ENCODE measurements at regions not wholly inside any gene's neighbourhood (a gene's known extent, or its start where the extent isn't known, plus 50 kb on each side); places are given as distances from the start of the nearest gene placed in this dataset.

DNA sequence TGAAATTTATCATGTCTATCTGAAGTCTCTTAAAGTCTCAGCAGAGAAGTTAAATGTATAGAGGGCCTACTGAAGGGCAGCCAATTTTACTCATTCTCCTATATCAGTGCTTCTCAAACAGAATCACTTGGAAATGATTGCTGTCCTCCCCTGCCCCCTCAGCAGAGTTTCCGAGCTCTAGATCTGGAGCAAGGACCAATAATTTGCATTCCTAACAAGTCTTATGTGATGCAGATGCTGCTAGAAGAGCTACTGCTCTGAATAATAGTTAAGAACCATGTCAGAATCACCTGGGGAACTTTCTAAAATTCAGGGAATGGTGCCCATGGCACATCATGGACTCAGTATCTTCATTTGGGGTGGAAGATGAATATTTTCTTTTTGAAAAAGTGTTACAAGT is 105.6 kb upstream of the EPHA4 start:
- no peak for DNase-seq (ENCODE audit: low spot score)

DNA sequence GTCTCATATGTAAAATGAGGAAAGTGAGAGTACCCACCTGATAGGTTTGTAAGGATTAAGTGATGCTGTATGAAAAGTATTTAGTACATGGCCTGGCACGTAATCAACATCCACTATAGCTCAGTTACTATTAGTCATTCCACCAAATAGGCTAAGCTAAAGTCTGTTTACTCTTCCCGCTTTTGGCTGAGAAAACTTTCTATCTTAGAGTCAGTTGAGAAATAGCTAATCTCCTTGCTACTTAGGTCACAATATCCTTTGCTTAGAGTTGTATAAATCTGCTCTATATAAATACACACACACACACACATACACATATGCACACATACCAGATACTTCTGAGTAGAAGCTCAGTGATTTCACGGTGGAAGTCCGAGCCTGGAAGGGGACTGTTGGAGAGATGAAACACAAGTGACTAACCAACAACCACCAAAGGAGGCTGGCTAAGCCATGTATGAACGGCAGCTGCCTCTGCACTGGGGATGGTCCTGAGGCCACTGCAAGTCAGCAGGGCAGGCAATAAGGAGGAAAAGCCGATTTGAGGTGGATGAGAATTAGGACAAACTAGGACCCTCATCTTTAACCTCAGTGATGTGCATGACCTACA is 104.6 kb upstream of the EPHA4 start:
- no peak for DNase-seq (ENCODE audit: low spot score)

GRCh38 chr2:221675201-221675908 is 103.3 kb upstream of the EPHA4 start:
- DNase-seq (ENCODE audit: low spot score) = no peak

DNA sequence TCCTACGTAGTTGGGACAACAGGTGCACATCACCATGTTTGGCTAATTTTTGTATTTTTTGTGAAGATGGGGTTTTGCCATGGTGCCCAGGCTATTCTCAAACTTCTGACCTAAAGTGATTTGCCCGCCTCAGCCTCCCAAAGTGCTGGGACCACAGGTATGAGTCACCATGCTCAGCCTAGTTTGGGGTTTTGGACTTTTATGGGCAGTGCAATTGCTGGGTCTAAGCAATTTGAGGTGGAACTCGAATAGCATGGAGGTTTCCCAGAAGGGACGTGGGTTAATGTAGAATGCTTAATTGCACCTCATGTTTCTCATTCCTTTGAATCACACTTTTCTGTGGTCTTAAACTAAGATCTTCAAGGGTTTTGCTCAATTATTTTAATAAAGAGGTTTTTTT is 102.3 kb upstream of the EPHA4 start:
- DNase-seq (ENCODE audit: low spot score) = no peak

DNA sequence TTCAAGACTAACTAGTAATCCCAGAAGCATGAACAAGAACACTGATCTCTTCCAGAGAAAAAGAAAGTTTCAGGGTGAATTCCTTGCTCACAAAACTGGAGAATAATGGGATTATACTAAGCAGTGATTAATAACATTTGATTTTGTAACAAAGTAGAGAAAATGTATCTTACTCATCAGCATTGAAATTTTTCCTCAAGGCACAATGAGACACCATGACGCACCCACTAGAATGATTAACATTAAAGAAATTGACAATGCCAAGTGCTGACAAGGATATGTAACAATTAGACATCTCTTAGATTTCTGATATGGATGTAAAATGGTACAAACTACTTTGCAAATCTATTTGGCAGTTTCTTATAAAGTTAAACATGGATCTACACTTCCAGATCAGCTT is 101.1 kb upstream of the EPHA4 start:
- no peak for DNase-seq (ENCODE audit: low spot score)

DNA sequence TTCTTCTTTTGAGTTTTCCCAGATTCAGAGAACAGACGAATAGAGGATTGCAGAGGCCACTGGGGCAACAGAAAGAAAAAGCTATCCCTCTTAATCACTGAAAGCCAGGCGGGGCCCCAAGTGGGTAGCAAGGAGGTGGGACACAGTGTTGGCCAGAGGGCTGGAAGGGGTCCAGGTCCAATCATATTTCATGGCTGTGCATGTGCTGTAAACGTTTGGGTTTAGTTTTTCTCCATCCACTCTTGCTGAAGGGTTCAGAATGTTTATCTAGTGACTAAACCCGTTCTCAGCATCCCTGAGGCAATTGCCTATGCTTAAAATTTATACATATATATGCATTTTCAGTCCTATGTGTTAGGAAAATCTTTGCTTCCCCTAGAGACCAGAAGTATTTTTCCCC is 99.4 kb upstream of the EPHA4 start:
- DNase-seq (ENCODE audit: low spot score) = no peak

GRCh38 chr2:221662689-221663391 is 90.7 kb upstream of the EPHA4 start:
- no peak for DNase-seq (ENCODE audit: low spot score)

DNA sequence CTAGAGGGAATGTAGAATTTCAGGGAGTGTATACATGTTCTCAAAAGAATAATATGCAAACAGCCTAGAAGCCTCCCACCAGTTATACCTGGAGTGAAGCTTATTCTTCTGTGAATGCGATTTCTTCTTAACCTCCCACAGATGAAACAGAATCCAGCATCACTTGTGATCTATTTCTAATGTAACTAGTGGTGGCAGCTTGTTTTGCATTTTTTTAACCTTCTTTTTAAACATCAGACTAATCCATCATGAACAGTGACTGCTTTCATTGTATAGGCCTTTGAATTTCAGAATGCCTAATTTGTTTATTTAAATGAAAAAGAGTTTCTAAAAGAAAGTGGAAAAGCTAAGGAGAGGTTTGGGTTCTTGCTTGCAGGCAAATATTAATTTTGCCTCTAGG is 85.7 kb upstream of the EPHA4 start:
- DNase-seq (ENCODE audit: low spot score) = no peak

- DNase-seq (ENCODE audit: low spot score) = no peak
These were observed 83.2 kb upstream of the EPHA4 start for GRCh38 chr2:221655300-221655699.

DNA sequence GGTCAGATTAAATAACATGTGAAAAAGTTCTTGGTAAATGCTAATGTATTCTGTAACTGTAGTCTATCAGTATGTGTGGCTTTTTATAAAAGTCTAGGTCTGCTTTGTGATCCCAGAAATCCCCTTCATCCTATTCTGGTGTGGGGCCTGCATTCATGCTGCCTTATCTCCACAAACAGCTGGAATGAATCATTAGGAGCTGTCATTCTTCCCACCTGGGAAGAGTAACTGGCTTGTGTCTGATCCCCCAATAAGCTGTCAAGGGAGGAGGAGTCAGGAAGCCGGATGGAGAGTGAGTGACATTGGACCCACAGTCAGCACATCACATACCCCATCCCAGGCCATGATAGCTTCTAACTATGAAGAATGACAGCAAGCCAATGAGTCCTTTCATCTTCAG is 81.1 kb upstream of the EPHA4 start:
- no peak for DNase-seq (ENCODE audit: low spot score)

GRCh38 chr2:221649051-221649775 is 77.1 kb upstream of the EPHA4 start:
- no peak for DNase-seq (ENCODE audit: low spot score)

- no peak for DNase-seq (ENCODE audit: low spot score)
These were observed 70.3 kb upstream of the EPHA4 start for GRCh38 chr2:221642447-221642846.

DNA sequence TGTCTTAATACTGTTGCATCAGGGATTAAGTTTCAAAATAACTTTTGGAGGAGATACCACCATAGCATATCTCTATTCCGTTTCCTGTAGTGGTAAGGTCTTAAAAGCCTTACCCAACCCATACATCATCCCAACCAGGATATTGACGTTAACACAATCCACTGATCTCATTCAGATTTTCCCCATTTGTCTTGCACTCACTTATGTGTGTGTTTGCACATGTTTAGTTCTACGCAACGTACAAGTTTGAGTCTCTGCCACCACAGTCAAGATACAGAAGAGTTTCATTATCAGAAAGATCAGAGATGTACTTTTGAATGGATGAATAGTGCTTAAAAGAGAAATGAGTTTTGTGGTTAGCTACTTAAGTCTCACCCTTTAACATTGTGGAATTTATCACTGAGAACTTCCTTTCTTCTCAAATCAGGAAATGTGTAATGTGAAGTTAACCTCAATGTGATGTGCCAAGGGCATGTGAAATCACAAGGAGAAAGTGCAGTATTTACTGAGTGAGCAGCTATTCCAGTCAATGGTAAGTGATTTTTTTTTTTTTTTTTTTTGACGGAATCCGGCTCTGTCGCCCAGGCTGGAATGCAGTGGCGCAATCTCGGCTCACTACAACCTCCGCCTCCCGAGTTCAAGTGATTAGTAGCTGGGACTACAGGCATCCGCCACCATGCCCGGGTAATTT is 69.2 kb upstream of the EPHA4 start:
- DNase-seq (ENCODE audit: low spot score) = no peak

DNA sequence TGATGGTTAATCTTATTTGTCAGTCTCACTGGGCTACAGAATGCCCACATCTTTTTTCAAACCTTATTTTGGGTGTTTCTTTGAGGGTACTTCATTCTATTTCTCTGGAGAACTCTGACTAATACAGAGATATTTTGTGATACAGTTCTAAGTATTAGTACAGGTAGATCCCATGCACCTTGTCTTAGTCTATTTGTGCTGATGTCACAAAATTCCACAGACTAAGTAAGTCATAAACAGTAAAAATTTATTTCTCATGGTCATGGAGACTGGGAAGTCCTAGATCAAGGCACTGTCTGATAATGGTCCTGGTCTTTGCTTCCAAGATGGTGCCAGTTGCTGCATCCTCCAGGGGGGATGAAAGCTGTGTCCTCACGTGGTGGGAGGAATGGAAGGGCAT is 68.6 kb upstream of the EPHA4 start:
- DNase-seq (ENCODE audit: low spot score) = no peak

DNA sequence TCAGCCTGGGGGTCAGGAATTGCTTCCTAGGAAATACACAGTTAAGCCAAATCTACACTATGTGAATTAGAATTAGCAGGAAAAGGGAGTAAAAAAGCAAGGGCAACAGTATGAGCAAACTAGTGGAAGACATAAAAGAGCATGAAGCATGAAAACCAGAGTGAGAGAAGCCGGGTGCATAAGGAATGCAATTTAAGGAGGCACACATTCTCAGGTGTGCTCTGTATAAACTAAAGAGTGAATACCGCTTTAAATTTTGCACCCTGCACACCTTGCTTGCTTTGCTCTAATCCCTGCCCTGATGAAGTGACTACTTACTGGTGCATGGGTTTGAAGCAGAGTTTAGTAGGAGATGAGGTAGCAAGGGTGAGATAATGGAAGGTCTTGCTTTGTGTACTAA is 65.7 kb upstream of the EPHA4 start:
- DNase-seq (ENCODE audit: low spot score) = no peak

DNA sequence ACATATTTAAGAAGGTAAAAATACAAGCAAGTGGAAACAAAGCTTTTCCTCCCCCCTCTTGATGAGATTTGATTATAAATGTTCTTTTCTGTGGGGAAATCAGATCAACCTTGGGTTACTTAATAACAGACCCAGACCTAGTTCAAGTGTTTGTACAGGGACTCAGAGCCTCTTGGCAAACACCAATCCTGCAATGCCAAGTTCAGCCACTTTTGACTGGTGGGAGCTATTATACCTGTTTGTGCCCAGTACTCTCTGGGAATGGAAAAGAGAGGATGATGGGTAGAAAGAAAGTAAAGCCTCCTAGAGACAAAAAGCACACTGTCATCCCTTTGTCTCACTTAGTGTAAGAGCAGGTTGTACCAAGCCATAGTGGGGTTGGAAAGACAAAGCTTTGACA is 63.8 kb upstream of the EPHA4 start:
- no peak for DNase-seq (ENCODE audit: low spot score)

- no peak for DNase-seq (ENCODE audit: low spot score)
These were observed 57.4 kb upstream of the EPHA4 start for GRCh38 chr2:221629468-221629867.

DNA sequence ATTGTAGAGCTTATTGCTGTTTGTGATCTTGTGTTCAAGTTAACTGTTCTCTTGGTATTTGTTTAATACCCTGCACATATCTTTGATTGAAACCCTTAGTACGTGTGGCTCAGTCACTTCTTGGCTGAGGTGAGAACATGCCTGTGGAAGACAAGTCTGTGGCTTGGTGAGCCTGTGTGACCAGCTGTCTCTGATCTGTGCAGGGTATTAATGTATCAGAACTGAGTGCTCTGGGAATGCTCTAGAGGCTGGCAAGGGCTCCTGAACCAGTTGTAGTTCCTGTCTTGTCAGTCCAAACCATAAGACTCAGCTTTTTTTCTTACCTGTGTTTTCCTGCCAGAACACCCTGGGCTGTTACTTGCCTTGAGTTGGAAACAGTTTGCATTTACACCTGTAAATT is 52.4 kb upstream of the EPHA4 start:
- DNase-seq (ENCODE audit: low spot score) = no peak
